SK-N-SH treated with all-trans-retinoic acid at 6 μM for 48 hours (cell line): ENCODE measurements at regions not wholly inside any gene's neighbourhood (a gene's known extent, or its start where the extent isn't known, plus 50 kb on each side); places are given as distances from the start of the nearest gene placed in this dataset.

Experiments used
- ATAC-seq: fragments of 200-7000 bp; cut with Tn5 transposase; 3 replicates; pipeline ENCODE4 v1.9.1; 2020; ENCODE audit warnings: mild to moderate bottlenecking, moderate library complexity
- ARNTL ChIP-seq: fragments of 450-650 bp; formaldehyde crosslinking; IDR thresholded peaks from 2 replicates; pipeline ENCODE4 v1.5.0; 2020; ENCODE audit warnings: low read depth, mild to moderate bottlenecking, moderate library complexity, borderline replicate concordance
- BACH2 ChIP-seq: fragments of 250-450 bp; sonication (Bioruptor Pico); IDR thresholded peaks from 2 replicates; pipeline ENCODE4 v1.9.0; 2021; ENCODE audit warnings: mild to moderate bottlenecking, borderline replicate concordance
- CREB5 ChIP-seq: fragments of 250-450 bp; sonication (Bioruptor Pico); IDR thresholded peaks from 2 replicates; pipeline ENCODE4 v1.5.1; 2020; ENCODE audit warnings: low read depth, mild to moderate bottlenecking, moderate library complexity
- CSDC2 ChIP-seq: fragments of 250-450 bp; sonication (Bioruptor Pico); IDR thresholded peaks from 2 replicates; pipeline ENCODE4 v1.5.0; 2020; ENCODE audit warnings: mild to moderate bottlenecking, moderate library complexity
- CSRNP3 ChIP-seq: fragments of 250-450 bp; sonication (Bioruptor Pico); IDR thresholded peaks from 2 replicates; pipeline ENCODE4 v1.5.1; 2021; ENCODE audit warnings: mild to moderate bottlenecking, moderate library complexity
- ESRRG ChIP-seq: fragments of 250-450 bp; sonication (Bioruptor Pico); IDR thresholded peaks from 2 replicates; pipeline ENCODE4 v1.6.1; 2021; ENCODE audit warnings: mild to moderate bottlenecking
- GLIS3 ChIP-seq: fragments of 250-450 bp; sonication (Bioruptor Pico); IDR thresholded peaks from 2 replicates; pipeline ENCODE4 v1.5.0; 2020; ENCODE audit warnings: mild to moderate bottlenecking, moderate library complexity
- ISL1 ChIP-seq: fragments of 250-450 bp; sonication (Bioruptor Pico); IDR thresholded peaks from 2 replicates; pipeline ENCODE4 v2.1.2; 2022; ENCODE audit warnings: mild to moderate bottlenecking, moderate library complexity
- OSR1 ChIP-seq: fragments of 250-450 bp; sonication (Bioruptor Pico); IDR thresholded peaks from 2 replicates; pipeline ENCODE4 v1.8.0; 2022; ENCODE audit warnings: moderate library complexity, mild to moderate bottlenecking, inconsistent platforms
- POU6F1 ChIP-seq: fragments of 250-450 bp; sonication (Bioruptor Pico); IDR thresholded peaks from 2 replicates; pipeline ENCODE4 v1.8.0; 2021; ENCODE audit warnings: low read depth, mild to moderate bottlenecking, moderate library complexity, borderline replicate concordance
- PPARA ChIP-seq: fragments of 250-450 bp; sonication (Bioruptor Pico); IDR thresholded peaks from 2 replicates; pipeline ENCODE4 v1.5.0; 2020; ENCODE audit warnings: mild to moderate bottlenecking, borderline replicate concordance
- SNAI2 ChIP-seq: fragments of 250-450 bp; sonication (Bioruptor Pico); IDR thresholded peaks from 2 replicates; pipeline ENCODE4 v1.5.0; 2020; ENCODE audit warnings: mild to moderate bottlenecking, moderate library complexity
- TCF4 ChIP-seq: fragments of 250-450 bp; sonication (Bioruptor Pico); IDR thresholded peaks from 2 replicates; pipeline ENCODE4 v1.8.0; 2021; ENCODE audit warnings: mild to moderate bottlenecking, moderate library complexity, borderline replicate concordance
- TOX ChIP-seq: fragments of 250-450 bp; sonication (Bioruptor Pico); IDR thresholded peaks from 2 replicates; pipeline ENCODE4 v1.8.0; 2021; ENCODE audit warnings: mild to moderate bottlenecking, moderate library complexity, borderline replicate concordance
- TSHZ2 ChIP-seq: fragments of 250-450 bp; sonication (Bioruptor Pico); IDR thresholded peaks from 2 replicates; pipeline ENCODE4 v1.5.0; 2020; ENCODE audit warnings: mild to moderate bottlenecking, moderate library complexity
- ZC3H10 ChIP-seq: fragments of 250-450 bp; sonication (Bioruptor Pico); IDR thresholded peaks from 2 replicates; pipeline ENCODE4 v1.5.1; 2021; ENCODE audit warnings: mild to moderate bottlenecking, moderate library complexity
- ZFP3 ChIP-seq: fragments of 250-450 bp; sonication (Bioruptor Pico); IDR thresholded peaks from 2 replicates; pipeline ENCODE4 v1.5.0; 2020; ENCODE audit warnings: mild to moderate bottlenecking, moderate library complexity
- ZFP30 ChIP-seq: fragments of 450-650 bp; formaldehyde crosslinking; IDR thresholded peaks from 2 replicates; pipeline ENCODE4 v1.5.0; 2022; ENCODE audit warnings: mild to moderate bottlenecking, moderate library complexity
- ZNF565 ChIP-seq: fragments of 450-650 bp; formaldehyde crosslinking; conservative IDR thresholded peaks from 2 replicates; pipeline ENCODE4 v1.5.0; 2020; ENCODE audit warnings: low read depth, mild to moderate bottlenecking, moderate library complexity
- ZNF70 ChIP-seq: fragments of 450-650 bp; formaldehyde crosslinking; IDR thresholded peaks from 2 replicates; pipeline ENCODE4 v1.5.0; 2020; ENCODE audit warnings: mild to moderate bottlenecking, moderate library complexity
- ZNF8 ChIP-seq: fragments of 450-650 bp; formaldehyde crosslinking; IDR thresholded peaks from 2 replicates; pipeline ENCODE4 v1.5.0; 2020; ENCODE audit warnings: mild to moderate bottlenecking, moderate library complexity

- ATAC-seq = no peak
- TF ChIP-seq ARNTL (CRISPR knock-in tag) (no peak), CSRNP3 (CRISPR knock-in tag) (no peak), ZFP3 (CRISPR knock-in tag) (no peak), ZNF565 (no peak), CREB5 (no peak), ZNF70 (no peak), ISL1 (CRISPR knock-in tag) (no peak), ZFP30 (CRISPR knock-in tag) (no peak), TOX (CRISPR knock-in tag) (no peak)
Observed at GRCh38 chr12:11460343-11461023, 65.1 kb upstream of the PRB2 start.

- ATAC-seq = no peak
- TF ChIP-seq SNAI2 (CRISPR knock-in tag) = no peak
- TF ChIP-seq GLIS3 (CRISPR knock-in tag) = no peak
- no peak for TF ChIP-seq ZC3H10 (CRISPR knock-in tag)
- TF ChIP-seq TCF4 (CRISPR knock-in tag) = no peak
- no peak for TF ChIP-seq ZFP30 (CRISPR knock-in tag)
- no peak for TF ChIP-seq CREB5
- no peak for TF ChIP-seq CSDC2 (CRISPR knock-in tag)
- TF ChIP-seq ESRRG (CRISPR knock-in tag) = no peak
- no peak for TF ChIP-seq POU6F1 (CRISPR knock-in tag)
- TF ChIP-seq OSR1 (CRISPR knock-in tag) = no peak
- TF ChIP-seq ZNF8 = no peak
- no peak for TF ChIP-seq CSRNP3 (CRISPR knock-in tag)
- no peak for TF ChIP-seq PPARA (CRISPR knock-in tag)
- TF ChIP-seq, all 23 proteins: peak for 0
Observed at GRCh38 chr12:11461433-11461832, 66.1 kb upstream of the PRB2 start.

GRCh38 chr12:11477110-11477509 is 81.7 kb upstream of the PRB2 start:
- ATAC-seq = no peak
- TF ChIP-seq ISL1 (CRISPR knock-in tag) = no peak
- no peak for TF ChIP-seq SNAI2 (CRISPR knock-in tag)
- no peak for TF ChIP-seq TCF4 (CRISPR knock-in tag)
- TF ChIP-seq POU6F1 (CRISPR knock-in tag) = no peak
- no peak for TF ChIP-seq ZNF565
- TF ChIP-seq TOX (CRISPR knock-in tag) = no peak
- TF ChIP-seq ZFP30 (CRISPR knock-in tag) = no peak
- TF ChIP-seq GLIS3 (CRISPR knock-in tag) = no peak
- TF ChIP-seq BACH2 (CRISPR knock-in tag) = no peak
- TF ChIP-seq ZNF70 = no peak
- no peak for TF ChIP-seq ZFP3 (CRISPR knock-in tag)
- TF ChIP-seq ZNF8 = no peak
- TF ChIP-seq PPARA (CRISPR knock-in tag) = no peak
- TF ChIP-seq CREB5 = no peak
- TF ChIP-seq OSR1 (CRISPR knock-in tag) = no peak
- TF ChIP-seq TSHZ2 (CRISPR knock-in tag) = no peak
- TF ChIP-seq CSDC2 (CRISPR knock-in tag) = no peak
- no peak for TF ChIP-seq ZC3H10 (CRISPR knock-in tag)
